HPDE6-E6E7 (cell line): ENCODE measurements at regions not wholly inside any gene's neighbourhood (a gene's known extent, or its start where the extent isn't known, plus 50 kb on each side); places are given as distances from the start of the nearest gene placed in this dataset.
"Not testable (repeated sequence)": the region's sequence is repeated elsewhere in the genome, so short reads cannot be mapped to it uniquely, and the experiment has no call there.

ENCODE experiments used
- DNase-seq: peaks from one replicate; pipeline ENCODE4 v3.0.0; 2011; ENCODE audit warnings: missing footprints; ENCODE audit errors: extremely low spot score

GRCh38 chr19:20482721-20483120 lies 82.9 kb downstream of the ZNF737 start:
- no peak for DNase-seq

GRCh38 chr19:20481736-20482135 lies 83.8 kb downstream of the ZNF737 start:
- no peak for DNase-seq

- no peak for DNase-seq
Observed at GRCh38 chr19:20479483-20479882, 86.1 kb downstream of the ZNF737 start.

- no peak for DNase-seq
Observed at GRCh38 chr19:20478936-20479335, 86.6 kb downstream of the ZNF737 start.

GRCh38 chr19:20472854-20473253 lies 92.7 kb downstream of the ZNF737 start:
- DNase-seq = no peak

GRCh38 chr19:20471431-20471830 lies 94.2 kb downstream of the ZNF737 start:
- DNase-seq = no peak

GRCh38 chr19:20470345-20471135 lies 95.0 kb downstream of the ZNF737 start:
- no peak for DNase-seq

GRCh38 chr19:20466638-20466990 lies 99.0 kb downstream of the ZNF737 start:
- not testable (repeated sequence) for DNase-seq

GRCh38 chr19:20465922-20466637 lies 99.5 kb downstream of the ZNF737 start:
- not testable (repeated sequence) for DNase-seq

- DNase-seq = no peak
Observed at GRCh38 chr19:20453425-20453935, 112.1 kb downstream of the ZNF737 start.

GRCh38 chr19:20444202-20444885 lies 121.2 kb downstream of the ZNF737 start:
- DNase-seq = no peak

- DNase-seq = not testable (repeated sequence)
Observed at GRCh38 chr19:20432266-20432842, 133.2 kb downstream of the ZNF737 start.

GRCh38 chr19:20431826-20432225 lies 133.8 kb downstream of the ZNF737 start:
- no peak for DNase-seq

- peak; percentile 35 for DNase-seq
Observed at GRCh38 chr19:20423381-20424197, 142.0 kb downstream of the ZNF737 start.

- no peak for DNase-seq
Observed at GRCh38 chr19:20422216-20423205, 143.1 kb downstream of the ZNF737 start.

GRCh38 chr19:20416661-20417060 lies 148.9 kb downstream of the ZNF737 start:
- DNase-seq = no peak

- no peak for DNase-seq
Observed at GRCh38 chr19:20414120-20414519, 151.5 kb downstream of the ZNF737 start.

GRCh38 chr19:20413705-20414104 lies 151.9 kb downstream of the ZNF737 start:
- no peak for DNase-seq

- no peak for DNase-seq
Observed at GRCh38 chr19:20412846-20413245, 152.7 kb downstream of the ZNF737 start.

GRCh38 chr19:20397292-20397691 lies 168.3 kb downstream of the ZNF737 start:
- DNase-seq = no peak
